ENCODE measurements at regions not wholly inside any gene's neighbourhood (a gene's known extent, or its start where the extent isn't known, plus 50 kb on each side); places are given as distances from the start of the nearest gene placed in this dataset.
A peak's percentile ranks its signal among the peaks of the same experiment; 100 is the strongest.

DNA sequence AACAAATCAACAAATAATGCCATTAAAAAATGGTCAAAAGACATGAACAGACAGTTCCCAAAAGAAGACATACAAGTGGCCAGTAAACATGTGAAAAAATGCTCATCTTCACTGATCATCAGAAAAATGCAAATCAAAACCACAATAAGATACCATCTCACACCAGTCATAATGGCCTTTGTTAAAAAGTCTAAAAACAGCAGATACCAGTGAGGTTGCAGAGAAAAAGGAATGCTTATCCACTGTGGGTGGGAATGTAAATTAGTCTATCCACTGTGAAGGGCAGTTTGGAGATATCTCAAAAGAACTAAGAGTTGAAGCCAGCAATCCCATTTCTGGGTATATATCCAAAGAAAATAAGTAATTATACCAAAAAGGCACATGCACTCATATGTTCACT, 668.1 kb upstream of the CPEB2 start:
- H3K27ac ChIP-seq (ENCODE audit: low read length): 0 out of 2 replicates have a peak overlapping the region, but pooled peaks have one; percentile 15
- TF ChIP-seq EZH2 (IDR thresholded peaks at IDR 0.05; ENCODE audit: low read length, unreplicated experiment) (no peak), EZH2phosphoT487 (IDR thresholded peaks at IDR 0.05; ENCODE audit: borderline replicate concordance, low read length) (no peak), CTCF (conservative IDR thresholded peaks at IDR 0.05; ENCODE audit: low read depth, low read length) (no peak)
- no TSS peak for BruUV-seq (replicated peaks)

DNA sequence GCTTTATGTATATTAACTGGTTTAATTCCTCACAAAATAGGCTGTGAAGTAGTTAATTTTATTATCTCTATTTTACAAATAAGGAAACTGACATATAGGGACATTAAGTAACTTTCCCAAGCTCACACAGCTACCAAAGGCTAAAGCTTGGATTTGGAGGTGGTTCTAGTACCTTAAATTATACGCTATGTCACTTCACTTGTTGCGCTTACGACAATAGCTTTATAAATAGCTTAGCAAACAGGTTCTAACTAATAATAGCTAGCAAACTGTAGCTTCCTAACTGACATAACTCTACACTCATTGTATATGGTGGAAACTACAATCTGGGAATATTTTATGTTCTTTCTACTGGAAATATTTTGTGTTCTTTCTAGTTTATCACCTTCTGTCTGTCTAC, 666.4 kb upstream of the CPEB2 start:
- H4K20me1 ChIP-seq (ENCODE audit: low read length): no peaks in the 10 kb centered on the region
- no peaks in the 10 kb centered on the region for H3K9me3 ChIP-seq (ENCODE audit: low read length)
- H3K4me1 ChIP-seq (ENCODE audit: insufficient read depth, low read length): peaks cover 11% of the 10 kb centered on the region
- no peak for TF ChIP-seq EZH2phosphoT487 (IDR thresholded peaks at IDR 0.05; ENCODE audit: borderline replicate concordance, low read length)
- no peak for TF ChIP-seq CTCF (conservative IDR thresholded peaks at IDR 0.05; ENCODE audit: low read depth, low read length)
- no peak for TF ChIP-seq EZH2 (IDR thresholded peaks at IDR 0.05; ENCODE audit: low read length, unreplicated experiment)
- no peak overlapping the region for H2AFZ ChIP-seq (ENCODE audit: low read length)
- intact Hi-C loops (cut with micrococcal nuclease): no loop called here
- H3K79me2 ChIP-seq (ENCODE audit: low read length): no peaks in the 10 kb centered on the region
- H3K9ac ChIP-seq (ENCODE audit: low read length): no peak overlapping the region
- H3F3A ChIP-seq (ENCODE audit: low read length, unreplicated experiment): no peaks in the 10 kb centered on the region
- DNase-seq (no peak), ATAC-seq (no peak)
- H3K27ac ChIP-seq (ENCODE audit: low read length): no peak overlapping the region
- H3K36me3 ChIP-seq (ENCODE audit: low read depth, low read length): no peaks in the 10 kb centered on the region
- no peak overlapping the region for H3K4me2 ChIP-seq (ENCODE audit: low read length)
- BruUV-seq (replicated peaks): no TSS peak
- H3K9me2 ChIP-seq (replicated peaks; ENCODE audit: low read length): no peaks in the 10 kb centered on the region
- H3K27me3 ChIP-seq (ENCODE audit: low read length): no peaks in the 10 kb centered on the region
- H3K4me3 ChIP-seq (ENCODE audit: low read length): no peak overlapping the region
- ChIA-PET CTCF (no interaction called here), POLR2A (ENCODE audit: unreplicated experiment) (no interaction called here)

More for the DNA sequence above, 668.1 kb upstream of the CPEB2 start:
- Histone ChIP-seq H4K20me1 (ENCODE audit: low read length) (no peaks in the 10 kb centered on the region), H3K9me3 (ENCODE audit: low read length) (no peaks in the 10 kb centered on the region), H3K9me2 (replicated peaks; ENCODE audit: low read length) (no peaks in the 10 kb centered on the region), H3K9ac (ENCODE audit: low read length) (no peak overlapping the region), H3K4me3 (ENCODE audit: low read length) (no peak overlapping the region), H3K4me2 (ENCODE audit: low read length) (no peak overlapping the region), H3K27me3 (ENCODE audit: low read length) (no peaks in the 10 kb centered on the region), H3F3A (ENCODE audit: low read length, unreplicated experiment) (no peaks in the 10 kb centered on the region), H2AFZ (ENCODE audit: low read length) (no peak overlapping the region), H3K4me1 (ENCODE audit: insufficient read depth, low read length) (peaks cover 11% of the 10 kb centered on the region), H3K79me2 (ENCODE audit: low read length) (no peaks in the 10 kb centered on the region), H3K36me3 (ENCODE audit: low read depth, low read length) (no peaks in the 10 kb centered on the region)
- no peak for ATAC-seq
- intact Hi-C loops (cut with micrococcal nuclease): no loop called here
- ChIA-PET CTCF (no interaction called here), POLR2A (ENCODE audit: unreplicated experiment) (no interaction called here)
- DNase-seq: no peak

- no peak overlapping the region for H3K9ac ChIP-seq (ENCODE audit: low read length)
- no peak for TF ChIP-seq EZH2phosphoT487 (IDR thresholded peaks at IDR 0.05; ENCODE audit: borderline replicate concordance, low read length)
- TF ChIP-seq CTCF (conservative IDR thresholded peaks at IDR 0.05; ENCODE audit: low read depth, low read length): no peak
- no peak for TF ChIP-seq EZH2 (IDR thresholded peaks at IDR 0.05; ENCODE audit: low read length, unreplicated experiment)
- intact Hi-C loops (cut with micrococcal nuclease): no loop called here
- no peak overlapping the region for H2AFZ ChIP-seq (ENCODE audit: low read length)
- POLR2A ChIA-PET (ENCODE audit: unreplicated experiment): no interaction called here
- H4K20me1 ChIP-seq (ENCODE audit: low read length): no peaks in the 10 kb centered on the region
- peak; percentile 48 for DNase-seq
- no peaks in the 10 kb centered on the region for H3K79me2 ChIP-seq (ENCODE audit: low read length)
- no peak overlapping the region for H3K4me2 ChIP-seq (ENCODE audit: low read length)
- CTCF ChIA-PET: no interaction called here
- H3K9me3 ChIP-seq (ENCODE audit: low read length): no peaks in the 10 kb centered on the region
- no peaks in the 10 kb centered on the region for H3F3A ChIP-seq (ENCODE audit: low read length, unreplicated experiment)
- peaks cover 11% of the 10 kb centered on the region for H3K4me1 ChIP-seq (ENCODE audit: insufficient read depth, low read length)
- no peaks in the 10 kb centered on the region for H3K9me2 ChIP-seq (replicated peaks; ENCODE audit: low read length)
- H3K36me3 ChIP-seq (ENCODE audit: low read depth, low read length): no peaks in the 10 kb centered on the region
- no peaks in the 10 kb centered on the region for H3K27me3 ChIP-seq (ENCODE audit: low read length)
- no peak for ATAC-seq
- no peak overlapping the region for H3K4me3 ChIP-seq (ENCODE audit: low read length)
- H3K27ac ChIP-seq (ENCODE audit: low read length): no peak overlapping the region
- no TSS peak for BruUV-seq (replicated peaks)
Measured at GRCh38 chr4:14336656-14337055, 665.6 kb upstream of the CPEB2 start.
